HEK293T (cell line): ENCODE measurements at regions not wholly inside any gene's neighbourhood (a gene's known extent, or its start where the extent isn't known, plus 50 kb on each side); places are given as distances from the start of the nearest gene placed in this dataset.

Experiments
- LEF1 ChIP-seq: fragments of 450-650 bp; IDR thresholded peaks from 2 replicates; pipeline ENCODE4 v1.6.1; 2017; ENCODE audit warnings: mild to moderate bottlenecking, borderline replicate concordance
- NFRKB ChIP-seq: fragments of 450-650 bp; IDR thresholded peaks from 2 replicates; pipeline ENCODE4 v1.6.1; 2016; ENCODE audit warnings: mild to moderate bottlenecking, moderate library complexity
- SUZ12 ChIP-seq: fragments of 450-650 bp; IDR thresholded peaks from 2 replicates; pipeline ENCODE4 v1.6.1; 2016; ENCODE audit warnings: mild to moderate bottlenecking
- ZNF384 ChIP-seq: fragments of 450-650 bp; IDR thresholded peaks from 2 replicates; pipeline ENCODE4 v1.6.1; 2016
- TF ChIP-seq, protein P1 (sequence below): fragments of 450-650 bp; IDR thresholded peaks from 2 replicates; pipeline ENCODE4 v1.6.1; 2016

- TF ChIP-seq SUZ12 (no peak), ZNF384 (no peak), NFRKB (no peak), LEF1 (no peak)
- TF ChIP-seq, protein P1, sequence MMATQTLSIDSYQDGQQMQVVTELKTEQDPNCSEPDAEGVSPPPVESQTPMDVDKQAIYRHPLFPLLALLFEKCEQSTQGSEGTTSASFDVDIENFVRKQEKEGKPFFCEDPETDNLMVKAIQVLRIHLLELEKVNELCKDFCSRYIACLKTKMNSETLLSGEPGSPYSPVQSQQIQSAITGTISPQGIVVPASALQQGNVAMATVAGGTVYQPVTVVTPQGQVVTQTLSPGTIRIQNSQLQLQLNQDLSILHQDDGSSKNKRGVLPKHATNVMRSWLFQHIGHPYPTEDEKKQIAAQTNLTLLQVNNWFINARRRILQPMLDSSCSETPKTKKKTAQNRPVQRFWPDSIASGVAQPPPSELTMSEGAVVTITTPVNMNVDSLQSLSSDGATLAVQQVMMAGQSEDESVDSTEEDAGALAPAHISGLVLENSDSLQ, result no peak
Observed at GRCh38 chr21:15515908-15516307, 213.9 kb upstream of the USP25 start.
